ENCODE measurements at regions not wholly inside any gene's neighbourhood (a gene's known extent, or its start where the extent isn't known, plus 50 kb on each side); places are given as distances from the start of the nearest gene placed in this dataset.

DNA sequence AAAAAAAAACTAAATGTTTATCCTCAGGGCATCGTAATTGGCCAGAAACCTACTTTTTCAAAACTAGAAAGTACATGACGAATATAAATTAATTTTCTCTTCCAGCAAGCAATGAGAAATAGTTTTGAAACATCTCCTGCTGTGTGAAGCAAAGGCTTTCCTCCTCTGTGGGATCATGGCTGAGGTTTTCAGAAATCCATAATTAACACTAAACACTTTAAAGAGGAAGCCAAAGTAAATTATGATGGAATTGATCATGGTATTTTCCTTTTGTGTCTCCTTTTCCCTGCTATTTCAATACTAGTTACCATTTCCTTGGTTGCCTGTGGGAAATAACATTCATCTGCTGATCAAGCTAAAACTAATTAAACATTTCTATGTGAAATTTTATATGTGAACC is 1413.8 kb upstream of the PCDH20 start:
- in situ Hi-C loops (cut with MboI; ENCODE audit: low pct_unique_long_range_greater_than_20kb, low sequenced_read_pairs, unreplicated experiment), result no loop called here
- TF ChIP-seq, protein P1, sequence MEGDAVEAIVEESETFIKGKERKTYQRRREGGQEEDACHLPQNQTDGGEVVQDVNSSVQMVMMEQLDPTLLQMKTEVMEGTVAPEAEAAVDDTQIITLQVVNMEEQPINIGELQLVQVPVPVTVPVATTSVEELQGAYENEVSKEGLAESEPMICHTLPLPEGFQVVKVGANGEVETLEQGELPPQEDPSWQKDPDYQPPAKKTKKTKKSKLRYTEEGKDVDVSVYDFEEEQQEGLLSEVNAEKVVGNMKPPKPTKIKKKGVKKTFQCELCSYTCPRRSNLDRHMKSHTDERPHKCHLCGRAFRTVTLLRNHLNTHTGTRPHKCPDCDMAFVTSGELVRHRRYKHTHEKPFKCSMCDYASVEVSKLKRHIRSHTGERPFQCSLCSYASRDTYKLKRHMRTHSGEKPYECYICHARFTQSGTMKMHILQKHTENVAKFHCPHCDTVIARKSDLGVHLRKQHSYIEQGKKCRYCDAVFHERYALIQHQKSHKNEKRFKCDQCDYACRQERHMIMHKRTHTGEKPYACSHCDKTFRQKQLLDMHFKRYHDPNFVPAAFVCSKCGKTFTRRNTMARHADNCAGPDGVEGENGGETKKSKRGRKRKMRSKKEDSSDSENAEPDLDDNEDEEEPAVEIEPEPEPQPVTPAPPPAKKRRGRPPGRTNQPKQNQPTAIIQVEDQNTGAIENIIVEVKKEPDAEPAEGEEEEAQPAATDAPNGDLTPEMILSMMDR (IDR thresholded peaks at IDR 0.05; ENCODE audit: extremely low read depth, insufficient read depth, missing control alignments), result no peak
- no peak for DNase-seq (ENCODE audit: low spot score)

DNA sequence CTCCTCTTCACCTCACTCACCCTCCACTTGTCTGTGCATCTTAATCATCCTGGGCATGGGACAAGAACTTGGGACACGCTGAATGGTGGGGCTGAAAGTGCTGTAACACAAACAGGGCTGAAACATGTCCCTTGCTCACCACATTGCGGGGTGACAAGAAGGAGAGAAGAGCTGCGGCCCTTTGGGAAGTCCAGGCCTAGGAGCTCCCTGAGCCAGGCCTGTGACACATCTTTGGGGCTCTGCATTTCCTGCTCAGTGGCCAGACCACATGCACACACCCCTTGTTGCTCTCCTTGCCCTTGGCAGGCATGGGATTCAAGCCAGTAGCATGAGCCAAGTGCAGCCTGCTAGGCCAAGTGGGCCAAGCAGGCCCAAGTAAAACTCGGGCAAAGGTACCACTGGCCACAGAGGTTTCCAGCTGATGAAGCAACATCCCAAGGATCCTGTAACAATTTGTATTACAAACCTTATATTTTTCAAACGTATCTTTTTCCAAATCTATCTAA is 1384.3 kb upstream of the PCDH20 start:
- TF ChIP-seq, protein P1 (IDR thresholded peaks at IDR 0.05; ENCODE audit: extremely low read depth, insufficient read depth, missing control alignments), result no peak
- no peak for DNase-seq (ENCODE audit: low spot score)
- in situ Hi-C loops (cut with MboI; ENCODE audit: low pct_unique_long_range_greater_than_20kb, low sequenced_read_pairs, unreplicated experiment), result no loop called here

DNA sequence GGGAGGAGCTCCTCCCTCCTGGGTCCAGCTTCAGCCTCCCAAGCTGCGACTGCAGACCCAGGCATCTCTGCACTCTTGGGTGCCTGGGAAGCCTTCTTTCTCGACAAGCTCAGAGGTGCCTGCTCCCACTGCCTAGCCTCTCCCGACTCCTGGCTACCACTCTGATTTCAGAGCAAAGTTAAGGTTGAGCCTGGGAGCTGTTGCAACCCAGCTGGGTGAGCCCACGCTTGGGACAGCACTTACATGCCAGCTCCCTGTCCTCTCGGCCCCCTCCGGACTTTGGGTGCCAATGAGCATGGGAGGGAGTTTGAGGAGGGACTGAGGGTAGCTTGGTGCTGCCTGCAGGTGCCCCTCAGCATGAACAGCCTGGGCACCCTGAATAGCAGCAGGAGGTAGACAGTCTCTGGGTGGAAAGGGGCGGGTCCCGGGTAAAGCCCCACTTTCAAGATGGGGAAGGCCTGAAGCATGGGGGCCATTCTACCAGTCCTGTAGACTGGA is 1383.4 kb upstream of the PCDH20 start:
- TF ChIP-seq, protein P1 (IDR thresholded peaks at IDR 0.05; ENCODE audit: extremely low read depth, insufficient read depth, missing control alignments), result no peak
- in situ Hi-C loops (cut with MboI; ENCODE audit: low pct_unique_long_range_greater_than_20kb, low sequenced_read_pairs, unreplicated experiment), result no loop called here
- DNase-seq (ENCODE audit: low spot score), result no peak

DNA sequence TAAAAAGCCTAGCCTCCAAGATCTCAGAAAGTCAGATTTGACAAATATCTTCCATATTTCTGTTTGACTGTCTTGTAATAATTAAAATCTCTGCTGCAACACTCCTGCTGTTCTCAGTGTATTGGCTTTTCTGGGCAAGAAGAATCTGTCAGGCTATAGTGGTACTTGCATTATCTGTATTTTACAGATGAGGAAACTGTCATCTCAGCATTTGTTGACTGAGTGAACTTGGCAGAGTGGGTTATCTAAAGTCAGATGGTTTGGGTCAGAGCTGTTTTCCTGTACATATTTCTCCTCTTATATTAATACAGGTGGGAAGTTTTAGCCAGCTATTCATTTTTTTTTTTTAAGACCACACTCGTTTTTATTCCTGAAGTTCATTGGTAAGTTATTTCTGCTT is 1378.2 kb upstream of the PCDH20 start:
- no peak for DNase-seq (ENCODE audit: low spot score)
- TF ChIP-seq, protein P1 (IDR thresholded peaks at IDR 0.05; ENCODE audit: extremely low read depth, insufficient read depth, missing control alignments), result no peak
- in situ Hi-C loops (cut with MboI; ENCODE audit: low pct_unique_long_range_greater_than_20kb, low sequenced_read_pairs, unreplicated experiment), result no loop called here

DNA sequence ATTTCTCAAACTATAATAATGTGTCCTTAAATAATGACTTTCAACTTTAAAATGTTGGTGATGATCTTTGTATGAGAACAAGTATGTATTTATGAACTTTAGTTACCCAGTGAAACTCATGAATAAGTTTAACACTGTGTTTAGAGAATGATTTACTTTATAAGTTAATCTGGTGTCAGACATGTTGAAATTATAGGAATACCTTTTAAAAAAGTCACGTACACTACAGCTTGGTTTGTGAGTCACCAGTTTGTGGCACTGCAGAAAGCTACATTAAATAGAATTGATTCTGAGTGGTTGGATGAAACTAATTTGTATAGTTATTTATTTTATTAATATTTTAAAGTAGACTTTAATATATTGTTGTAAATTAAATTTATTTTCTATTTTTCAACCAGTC is 1366.2 kb upstream of the PCDH20 start:
- TF ChIP-seq, protein P1 (IDR thresholded peaks at IDR 0.05; ENCODE audit: extremely low read depth, insufficient read depth, missing control alignments), result no peak
- no peak for DNase-seq (ENCODE audit: low spot score)
- in situ Hi-C loops (cut with MboI; ENCODE audit: low pct_unique_long_range_greater_than_20kb, low sequenced_read_pairs, unreplicated experiment), result no loop called here

DNA sequence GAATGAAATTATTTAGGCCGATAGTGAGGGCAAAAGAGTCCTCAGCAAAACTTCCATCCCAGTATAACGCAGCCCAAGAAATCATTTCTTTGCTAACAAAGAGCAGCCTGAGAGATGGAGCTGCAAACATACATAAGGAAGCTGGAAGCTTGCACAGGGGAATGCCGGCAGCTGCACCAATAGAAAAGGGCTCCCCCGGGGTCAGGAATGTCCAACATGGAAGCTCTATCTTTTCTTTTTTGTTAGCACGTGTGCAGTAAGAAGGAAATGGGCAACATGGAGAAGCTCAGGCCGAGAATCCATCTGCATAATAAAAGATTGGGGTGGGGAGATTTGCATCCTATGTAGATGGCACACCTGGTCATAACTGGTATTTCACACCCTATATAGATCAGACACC is 1363.5 kb upstream of the PCDH20 start:
- DNase-seq (ENCODE audit: low spot score), result no peak
- TF ChIP-seq, protein P1 (IDR thresholded peaks at IDR 0.05; ENCODE audit: extremely low read depth, insufficient read depth, missing control alignments), result no peak
- in situ Hi-C loops (cut with MboI; ENCODE audit: low pct_unique_long_range_greater_than_20kb, low sequenced_read_pairs, unreplicated experiment), result no loop called here

DNA sequence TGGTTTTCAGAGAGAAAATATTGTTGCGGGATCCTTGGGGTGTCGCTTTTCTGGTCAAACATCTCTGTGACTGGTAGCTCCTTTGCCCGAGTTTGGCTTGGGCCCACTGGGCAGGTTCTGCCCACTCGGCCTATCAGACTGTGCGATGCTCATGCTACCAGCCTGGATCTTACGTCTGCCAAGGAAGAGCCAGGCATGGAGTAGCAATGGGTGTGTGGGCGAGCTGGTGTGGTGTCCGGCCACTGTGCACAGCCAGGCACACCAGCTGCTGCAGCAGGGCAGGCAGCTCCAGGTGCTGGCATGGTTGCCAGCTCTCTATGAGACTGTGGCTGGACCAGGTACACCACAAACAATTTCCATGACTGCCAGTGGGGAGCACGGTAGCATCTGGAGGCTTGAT is 1351.8 kb upstream of the PCDH20 start:
- no peak for DNase-seq (ENCODE audit: low spot score)
- in situ Hi-C loops (cut with MboI; ENCODE audit: low pct_unique_long_range_greater_than_20kb, low sequenced_read_pairs, unreplicated experiment), result no loop called here
- TF ChIP-seq, protein P1 (IDR thresholded peaks at IDR 0.05; ENCODE audit: extremely low read depth, insufficient read depth, missing control alignments), result no peak

All from GM13977 (cell line).